Ovary (tissue), 3 donors: ENCODE measurements at regions not wholly inside any gene's neighbourhood (a gene's known extent, or its start where the extent isn't known, plus 50 kb on each side); places are given as distances from the start of the nearest gene placed in this dataset.

Source experiments
- POLR2A ChIP-seq: fragments of 450-650 bp; IDR thresholded peaks from one replicate; pipeline ENCODE4 v1.6.1; 2017; ENCODE audit warnings: antibody characterized with exemption, mild to moderate bottlenecking, moderate library complexity
- TF ChIP-seq, protein P1 (sequence below), 3 donors: fragments of 450-650 bp in 2 of 3; fragments of 200-600 bp in 1 of 3; IDR thresholded peaks; one replicate each; pipeline versions ENCODE4 v1.5.1 to v1.8.0; 2016 to 2022; ENCODE audit warnings: antibody characterized with exemption in 3 of 3, mild to moderate bottlenecking in 1 of 3
- donor health status: DM: no; HTN: no; CAD: no.

GRCh38 chr9:105030285-105030684 is 102.3 kb upstream of the ABCA1 start:
- no peak for TF ChIP-seq POLR2A
- TF ChIP-seq, protein P1, sequence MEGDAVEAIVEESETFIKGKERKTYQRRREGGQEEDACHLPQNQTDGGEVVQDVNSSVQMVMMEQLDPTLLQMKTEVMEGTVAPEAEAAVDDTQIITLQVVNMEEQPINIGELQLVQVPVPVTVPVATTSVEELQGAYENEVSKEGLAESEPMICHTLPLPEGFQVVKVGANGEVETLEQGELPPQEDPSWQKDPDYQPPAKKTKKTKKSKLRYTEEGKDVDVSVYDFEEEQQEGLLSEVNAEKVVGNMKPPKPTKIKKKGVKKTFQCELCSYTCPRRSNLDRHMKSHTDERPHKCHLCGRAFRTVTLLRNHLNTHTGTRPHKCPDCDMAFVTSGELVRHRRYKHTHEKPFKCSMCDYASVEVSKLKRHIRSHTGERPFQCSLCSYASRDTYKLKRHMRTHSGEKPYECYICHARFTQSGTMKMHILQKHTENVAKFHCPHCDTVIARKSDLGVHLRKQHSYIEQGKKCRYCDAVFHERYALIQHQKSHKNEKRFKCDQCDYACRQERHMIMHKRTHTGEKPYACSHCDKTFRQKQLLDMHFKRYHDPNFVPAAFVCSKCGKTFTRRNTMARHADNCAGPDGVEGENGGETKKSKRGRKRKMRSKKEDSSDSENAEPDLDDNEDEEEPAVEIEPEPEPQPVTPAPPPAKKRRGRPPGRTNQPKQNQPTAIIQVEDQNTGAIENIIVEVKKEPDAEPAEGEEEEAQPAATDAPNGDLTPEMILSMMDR (IDR thresholded peaks at IDR 0.05) = no peak
